ENCODE measurements at regions not wholly inside any gene's neighbourhood (a gene's known extent, or its start where the extent isn't known, plus 50 kb on each side); places are given as distances from the start of the nearest gene placed in this dataset.

DNA sequence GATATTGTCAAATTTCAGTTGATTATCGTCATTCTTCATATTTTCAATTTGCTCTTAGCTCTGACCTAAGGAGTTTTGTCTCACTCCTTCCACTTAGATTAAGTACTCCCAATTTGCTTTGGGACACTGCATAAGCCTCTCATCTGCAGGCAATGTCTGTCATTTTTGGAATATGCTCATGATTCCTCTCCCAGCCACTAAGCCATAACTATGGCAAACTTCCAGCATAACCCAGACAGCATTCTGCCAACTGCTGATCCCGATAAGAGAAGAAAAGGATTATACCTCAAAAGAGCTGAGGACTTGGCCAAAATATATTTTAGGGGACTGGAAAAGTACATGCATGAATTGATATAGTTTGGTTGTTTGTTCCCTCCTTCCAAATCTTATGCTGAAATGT lies 444.4 kb downstream of the GABRG1 start:
- no peak for TF ChIP-seq POLR2A (IDR thresholded peaks at IDR 0.05; ENCODE audit: low read depth)
- TF ChIP-seq, protein P1, sequence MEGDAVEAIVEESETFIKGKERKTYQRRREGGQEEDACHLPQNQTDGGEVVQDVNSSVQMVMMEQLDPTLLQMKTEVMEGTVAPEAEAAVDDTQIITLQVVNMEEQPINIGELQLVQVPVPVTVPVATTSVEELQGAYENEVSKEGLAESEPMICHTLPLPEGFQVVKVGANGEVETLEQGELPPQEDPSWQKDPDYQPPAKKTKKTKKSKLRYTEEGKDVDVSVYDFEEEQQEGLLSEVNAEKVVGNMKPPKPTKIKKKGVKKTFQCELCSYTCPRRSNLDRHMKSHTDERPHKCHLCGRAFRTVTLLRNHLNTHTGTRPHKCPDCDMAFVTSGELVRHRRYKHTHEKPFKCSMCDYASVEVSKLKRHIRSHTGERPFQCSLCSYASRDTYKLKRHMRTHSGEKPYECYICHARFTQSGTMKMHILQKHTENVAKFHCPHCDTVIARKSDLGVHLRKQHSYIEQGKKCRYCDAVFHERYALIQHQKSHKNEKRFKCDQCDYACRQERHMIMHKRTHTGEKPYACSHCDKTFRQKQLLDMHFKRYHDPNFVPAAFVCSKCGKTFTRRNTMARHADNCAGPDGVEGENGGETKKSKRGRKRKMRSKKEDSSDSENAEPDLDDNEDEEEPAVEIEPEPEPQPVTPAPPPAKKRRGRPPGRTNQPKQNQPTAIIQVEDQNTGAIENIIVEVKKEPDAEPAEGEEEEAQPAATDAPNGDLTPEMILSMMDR (IDR thresholded peaks at IDR 0.05) = no peak
